GM20431 (cell line): ENCODE measurements at regions not wholly inside any gene's neighbourhood (a gene's known extent, or its start where the extent isn't known, plus 50 kb on each side); places are given as distances from the start of the nearest gene placed in this dataset.

Experiments
- in situ Hi-C: fragments of 300-500 bp; cut with MseI, MboI; formaldehyde crosslinking; loops from one replicate; pipeline ENCODE4 v1.15.0; 2020; ENCODE audit warnings: low sequenced_read_pairs; ENCODE audit not compliant: unreplicated experiment

DNA sequence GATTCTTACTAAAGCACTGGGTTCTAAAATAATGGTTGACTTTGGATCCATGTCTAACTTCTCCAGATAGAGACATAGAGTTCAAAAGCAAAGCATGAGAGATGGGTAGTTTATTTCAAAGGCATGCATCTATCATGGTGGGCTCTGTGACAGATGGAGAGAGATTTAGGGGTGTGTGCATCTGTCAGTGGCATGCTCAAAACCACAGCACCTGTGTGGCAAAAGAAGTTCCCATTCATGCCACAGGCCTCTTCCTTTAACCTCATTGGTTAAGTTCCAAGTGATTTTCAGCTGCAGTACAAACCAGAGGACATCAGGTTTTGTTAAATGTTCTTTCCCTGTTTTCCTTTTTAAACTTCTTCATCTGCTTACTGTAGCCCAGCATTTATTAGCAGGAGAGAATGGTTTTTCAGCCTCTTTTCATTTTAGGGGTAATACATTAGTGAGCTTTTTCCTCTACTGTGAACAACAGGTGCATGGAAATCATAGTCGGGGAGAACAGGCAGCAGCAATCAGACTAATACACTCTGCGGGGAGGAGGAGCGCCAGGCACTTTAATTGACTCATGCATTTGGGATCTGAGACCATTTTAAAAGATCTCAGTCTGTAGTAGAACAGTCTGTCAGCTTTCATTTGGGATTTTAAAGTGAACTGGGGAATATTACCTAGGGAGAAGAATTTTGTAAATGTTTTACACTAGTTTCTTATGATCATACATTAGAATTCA, 52.4 kb upstream of the UPP2 start:
- in situ Hi-C loops = no loop called here

DNA sequence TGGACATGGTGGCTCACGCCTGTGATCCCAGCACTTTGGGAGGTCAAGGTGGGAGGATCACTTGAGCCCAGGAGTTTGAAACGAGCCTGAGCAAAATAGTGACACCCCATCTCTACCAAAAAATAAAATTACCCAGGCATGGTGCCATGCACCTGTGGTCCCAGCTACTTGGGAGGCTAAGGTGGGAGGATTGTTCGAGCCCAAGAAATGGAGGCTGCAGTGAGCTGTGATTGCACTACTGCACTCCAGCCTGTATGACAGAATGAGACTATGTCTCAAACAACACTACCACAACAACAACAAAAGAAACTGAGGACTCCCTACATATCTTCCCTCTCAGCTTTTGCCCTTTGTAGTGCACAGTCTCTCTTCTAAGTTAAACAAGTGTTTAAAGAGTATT, 53.3 kb upstream of the UPP2 start:
- in situ Hi-C loops = no loop called here

DNA sequence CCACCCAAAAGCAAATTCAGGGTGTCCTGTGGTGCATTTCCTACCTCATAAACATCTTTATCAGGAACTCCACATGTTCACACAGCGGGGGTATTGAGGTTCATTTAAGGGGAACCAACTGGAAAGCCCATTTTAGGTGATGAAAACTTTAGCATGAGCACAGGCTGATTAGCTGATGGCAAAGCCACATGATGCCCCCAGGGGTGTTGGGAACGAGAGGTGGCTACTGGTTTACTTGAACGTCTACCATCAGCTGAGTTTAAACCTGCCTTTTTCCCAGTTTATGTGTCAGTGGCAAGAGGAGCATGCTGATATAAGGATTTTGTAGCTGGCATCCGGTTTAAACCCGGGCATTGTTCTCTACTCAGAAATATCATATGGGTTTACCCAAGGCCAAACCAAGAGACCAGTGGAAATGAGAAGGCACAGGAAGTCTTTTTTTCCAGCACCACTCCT, 54.5 kb upstream of the UPP2 start:
- in situ Hi-C loops = no loop called here

DNA sequence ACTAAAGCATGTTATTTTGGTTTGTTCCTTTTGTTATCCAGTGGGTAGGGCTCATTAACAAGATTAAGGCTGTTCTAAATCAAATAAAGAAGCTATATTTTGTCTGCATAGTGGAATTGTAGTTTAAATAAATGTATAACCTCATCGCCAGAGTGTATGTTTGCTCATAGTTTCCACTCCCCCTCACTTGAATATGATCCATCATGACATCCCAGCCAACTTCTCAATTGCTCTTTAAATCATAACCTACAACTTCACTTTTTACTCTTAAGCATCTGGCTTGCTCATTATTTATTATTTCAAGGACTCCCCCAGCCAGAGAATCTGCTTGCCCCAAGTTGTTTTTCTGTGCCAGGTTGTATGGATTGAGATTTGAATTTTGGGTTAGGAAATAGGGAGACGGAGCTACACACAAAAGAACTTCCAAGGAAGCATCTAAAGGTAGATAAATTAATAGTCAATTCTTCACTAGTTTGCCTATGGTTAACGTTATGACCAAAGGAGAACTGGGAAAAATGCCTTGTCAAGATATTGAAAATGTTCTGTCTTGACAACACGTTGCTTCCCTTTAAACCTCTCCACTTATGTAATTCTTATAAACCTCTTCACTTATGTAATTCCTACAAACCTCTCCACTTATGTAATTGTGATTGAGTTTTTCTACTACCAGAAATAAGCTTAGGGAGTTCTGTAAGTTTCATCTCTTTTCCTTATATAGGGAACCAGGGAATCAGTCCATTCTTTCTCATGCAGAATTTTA, 55.4 kb upstream of the UPP2 start:
- in situ Hi-C loops = no loop called here

DNA sequence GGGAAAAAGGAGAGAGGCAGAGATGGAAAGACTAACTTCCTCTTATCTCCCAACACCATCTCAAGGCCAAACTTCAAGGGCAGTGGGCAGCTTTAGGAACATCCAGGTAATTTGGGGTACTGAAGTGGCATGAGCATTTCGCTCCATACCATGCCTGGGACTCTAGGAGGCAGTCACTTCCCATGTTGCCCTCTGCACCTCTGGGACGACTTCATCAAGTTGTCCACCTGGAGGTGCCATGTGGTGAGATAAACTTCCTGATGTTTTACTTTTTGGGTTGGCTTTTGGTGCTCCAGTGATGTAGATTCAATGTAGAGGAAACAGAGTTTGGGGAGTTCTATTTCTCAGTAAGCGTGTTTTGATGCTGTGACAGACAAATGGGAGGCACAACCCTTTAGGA, 56.3 kb upstream of the UPP2 start:
- in situ Hi-C loops = no loop called here

DNA sequence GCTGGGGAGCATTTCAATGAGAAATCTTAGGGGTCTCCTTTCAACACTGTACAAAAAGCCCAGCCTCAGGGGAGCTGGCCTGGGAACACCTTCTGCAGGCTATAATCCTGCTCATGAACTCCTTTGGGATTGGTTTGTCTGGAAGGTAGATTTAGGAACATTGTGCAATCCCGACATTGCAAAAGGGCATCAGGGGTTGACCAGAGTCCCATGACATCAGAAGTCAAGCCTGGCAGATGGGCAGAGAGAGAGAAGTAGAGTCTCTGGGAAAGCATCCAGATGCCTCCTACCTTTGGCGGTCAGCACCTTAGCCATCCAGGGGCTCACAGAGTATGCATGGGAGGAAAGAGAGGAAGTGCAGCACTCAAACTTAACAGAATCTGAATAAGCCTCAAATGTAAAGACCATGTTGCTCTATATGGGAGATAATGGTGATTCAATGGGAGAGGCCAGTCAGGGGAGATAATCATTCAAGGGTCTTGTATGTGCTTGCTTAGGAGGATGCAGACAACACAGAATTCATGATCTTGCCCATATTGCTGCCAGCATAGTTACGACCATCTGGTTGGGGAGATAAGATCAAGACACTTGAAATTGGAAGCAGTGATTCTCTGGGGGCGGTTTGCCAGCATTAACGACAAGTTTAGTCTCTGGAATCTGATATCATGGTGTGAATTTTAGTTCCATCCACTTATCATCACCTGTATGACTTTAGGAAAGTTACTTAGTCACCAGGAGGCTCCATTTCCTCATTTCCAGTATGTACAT, 58.3 kb upstream of the UPP2 start:
- in situ Hi-C loops = no loop called here

DNA sequence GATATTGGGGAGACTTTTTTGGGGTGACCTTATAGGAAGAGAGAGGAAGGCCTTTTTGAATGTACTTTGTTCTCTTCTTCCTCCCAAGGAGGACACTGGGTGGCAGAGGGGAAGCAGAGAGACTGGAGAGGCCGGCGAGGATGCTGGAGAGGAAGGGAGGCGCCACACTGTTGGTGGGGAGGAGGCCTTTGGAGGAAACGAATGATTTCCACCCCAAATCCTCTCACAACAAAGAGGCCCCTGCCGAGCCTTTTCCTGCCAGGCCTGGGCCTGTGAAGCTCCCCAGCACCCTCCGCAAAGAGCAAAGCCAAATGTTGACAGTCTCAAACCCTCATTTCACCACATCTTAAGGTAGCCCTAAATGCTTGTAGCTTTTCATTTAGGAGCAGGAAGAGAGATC, 59.0 kb upstream of the UPP2 start:
- in situ Hi-C loops = no loop called here

DNA sequence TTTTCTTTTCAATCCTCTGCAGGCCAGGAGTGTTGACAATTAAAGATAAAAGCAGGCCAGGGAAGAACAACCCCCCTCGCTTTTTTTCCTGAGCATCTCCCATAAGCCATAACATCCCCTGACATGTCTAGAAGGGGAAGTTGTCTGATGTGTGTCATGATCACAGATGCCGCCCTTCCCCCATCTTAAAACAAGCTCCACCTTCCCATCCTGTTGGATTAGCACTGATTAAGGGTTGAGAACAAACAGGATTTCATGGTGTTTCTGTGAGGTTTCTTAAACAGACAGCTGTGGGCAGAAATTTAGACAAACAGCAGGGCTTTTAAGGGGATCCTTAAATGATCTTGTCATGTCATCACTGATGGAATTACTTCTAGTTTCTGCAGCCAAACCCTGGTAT, 59.4 kb upstream of the UPP2 start:
- in situ Hi-C loops = no loop called here

DNA sequence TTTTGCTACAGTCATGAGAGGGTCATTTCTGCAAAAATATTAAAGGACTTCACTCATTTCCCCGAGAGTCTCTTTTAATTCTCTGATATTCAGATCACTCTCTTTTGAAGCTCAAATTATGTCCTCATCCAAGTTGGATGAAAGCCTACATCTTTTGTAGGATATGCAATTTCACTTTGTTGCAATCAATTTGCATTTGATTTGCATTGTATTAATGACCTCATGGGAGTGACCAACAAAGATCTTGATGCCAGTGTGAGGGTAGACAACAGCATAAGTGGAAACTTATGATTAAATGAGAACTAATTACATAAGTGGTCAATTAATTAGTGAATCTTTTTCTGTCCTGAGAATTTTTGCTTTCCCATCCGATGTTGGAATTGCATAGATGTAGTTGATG, 60.3 kb upstream of the UPP2 start:
- in situ Hi-C loops = no loop called here

DNA sequence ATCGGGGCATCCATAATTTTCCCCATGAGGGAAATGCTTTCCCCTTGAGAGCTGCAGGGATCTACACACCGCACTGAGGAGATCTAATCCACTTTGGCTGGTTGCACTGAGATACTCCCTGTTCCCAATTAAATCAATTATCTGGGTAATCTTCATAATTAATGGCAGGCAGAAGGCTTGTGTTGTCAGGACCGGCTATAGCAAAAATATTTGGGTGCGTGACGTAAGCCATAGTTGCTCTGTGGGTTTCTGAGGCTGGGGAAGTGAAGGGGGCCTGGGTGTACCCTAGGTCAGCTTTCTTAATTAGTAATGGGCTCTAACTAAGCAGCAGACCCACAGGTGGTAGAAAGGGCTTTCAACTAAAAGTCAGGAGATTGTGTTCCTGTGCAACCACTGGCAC, 62.8 kb upstream of the UPP2 start:
- in situ Hi-C loops = loop anchor here (5.0 kb wide), 1 partner anchor 708 kb away; no protein-coding TSS in a partner anchor

DNA sequence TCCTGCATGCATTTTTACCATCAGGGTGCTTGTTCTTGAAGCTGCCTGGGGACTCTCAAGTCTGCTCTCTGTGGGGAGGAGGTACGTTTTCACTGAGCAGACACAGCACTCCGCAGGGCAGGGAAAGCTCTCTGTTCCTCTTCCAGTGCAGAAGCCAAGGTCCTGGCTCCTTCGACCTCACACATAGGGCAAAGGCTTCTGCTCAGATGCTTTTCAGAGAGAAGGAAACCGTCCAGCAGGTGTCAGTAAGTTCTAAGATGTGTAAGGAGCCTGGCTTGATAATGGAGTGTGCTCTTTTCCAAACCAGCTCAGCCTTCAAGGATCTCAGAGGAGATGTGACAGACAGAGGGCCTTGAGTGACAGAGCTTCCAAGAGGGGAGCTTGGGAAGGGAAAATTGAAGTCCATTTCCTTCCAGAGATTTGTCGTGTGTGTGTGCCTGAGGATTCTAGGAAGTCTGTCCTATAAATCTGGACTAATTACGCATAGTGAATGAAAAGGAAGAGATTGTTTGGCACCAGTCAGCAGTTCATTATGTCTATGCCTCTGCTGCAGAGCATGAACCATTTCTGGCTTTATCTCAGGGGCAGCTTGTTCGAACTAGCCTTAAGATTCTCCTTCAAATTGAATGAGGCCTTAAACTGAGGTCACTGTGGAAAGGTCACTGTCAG, 67.3 kb upstream of the UPP2 start:
- in situ Hi-C loops = no loop called here

DNA sequence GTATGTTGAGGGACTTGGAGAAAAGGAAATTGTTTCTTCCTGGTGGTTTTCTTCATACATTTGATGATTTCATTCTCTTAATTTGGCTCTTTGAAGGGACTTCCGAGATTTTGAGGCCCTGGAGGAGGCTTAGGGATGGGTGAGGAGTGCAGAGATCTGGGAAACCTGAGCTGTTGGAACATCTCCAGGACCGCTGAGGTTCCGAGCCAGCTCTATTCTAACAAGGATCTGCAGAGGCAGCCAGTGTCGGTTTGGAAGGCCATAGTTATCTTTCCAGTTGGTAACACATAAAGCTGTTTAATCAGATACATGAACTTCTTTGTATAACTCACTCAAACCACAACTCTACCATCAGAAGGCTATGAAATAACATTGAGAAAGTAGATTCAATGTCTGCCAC, 70.3 kb upstream of the UPP2 start:
- in situ Hi-C loops = no loop called here

DNA sequence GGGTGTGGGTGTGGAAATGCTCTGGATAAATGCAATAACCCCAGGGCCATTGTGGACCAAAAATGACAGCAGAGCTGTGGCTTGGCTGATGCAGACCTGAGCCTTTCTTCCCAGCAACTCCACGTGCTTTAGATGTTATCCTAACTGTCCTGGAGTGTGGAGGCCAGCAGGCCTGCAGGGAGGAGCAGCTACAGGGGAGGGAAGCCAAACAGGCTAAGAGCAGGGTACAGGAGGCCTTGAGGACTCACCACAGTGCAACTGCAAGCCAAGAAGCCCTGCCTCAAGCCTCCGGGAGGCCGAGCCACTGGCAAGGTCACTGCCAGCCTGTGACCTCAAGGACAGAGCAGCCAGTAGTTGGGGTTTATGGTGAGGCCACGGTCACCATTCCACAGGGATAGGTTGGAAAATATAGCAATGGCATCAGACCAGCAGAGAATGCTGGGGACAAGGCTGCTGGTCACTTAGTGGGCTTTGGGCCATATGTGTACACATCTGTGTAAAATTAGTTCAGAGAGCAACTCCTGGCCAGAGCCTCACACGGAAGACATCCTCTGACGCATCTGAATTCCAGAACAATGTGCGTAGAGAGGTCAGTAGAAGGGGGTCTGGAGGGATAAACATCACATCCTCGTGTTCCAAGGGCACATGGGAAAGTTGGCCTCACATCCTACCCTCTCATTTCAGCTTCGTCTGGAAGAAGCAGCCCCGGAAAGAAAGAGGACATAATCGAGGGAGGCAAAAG, 76.2 kb upstream of the UPP2 start:
- in situ Hi-C loops = no loop called here

DNA sequence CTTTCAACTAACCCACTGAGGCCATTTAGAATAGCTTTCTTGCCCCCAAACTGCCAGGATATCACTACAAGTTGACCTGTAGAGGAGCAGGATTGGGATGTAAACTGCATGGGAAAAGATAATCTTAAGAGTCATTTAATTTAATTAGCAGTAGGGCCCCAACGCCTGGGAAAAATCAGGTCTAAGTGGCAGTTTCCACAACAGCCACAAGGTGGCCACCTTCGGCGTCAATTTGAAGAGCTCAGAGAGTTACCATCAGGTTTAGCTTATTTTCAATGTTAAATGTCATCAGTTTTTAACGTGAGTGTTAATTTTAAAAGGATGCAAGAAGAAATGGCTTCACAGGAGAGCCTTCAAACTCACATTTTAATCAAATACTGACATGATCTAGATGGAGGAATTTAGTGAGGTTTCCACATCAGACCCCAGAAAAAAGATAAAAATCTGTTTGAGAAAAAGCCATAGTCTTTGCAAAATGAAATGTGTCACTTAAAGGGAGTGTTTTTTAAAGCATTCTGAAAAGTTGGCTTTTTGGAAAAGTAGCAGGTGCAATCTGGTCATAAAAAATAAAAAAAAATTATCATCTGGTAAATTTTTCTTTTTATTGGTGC, 77.3 kb upstream of the UPP2 start:
- in situ Hi-C loops = loop anchor here (25.0 kb wide), 2 partner anchors 237 to 712 kb away; no protein-coding TSS in a partner anchor

DNA sequence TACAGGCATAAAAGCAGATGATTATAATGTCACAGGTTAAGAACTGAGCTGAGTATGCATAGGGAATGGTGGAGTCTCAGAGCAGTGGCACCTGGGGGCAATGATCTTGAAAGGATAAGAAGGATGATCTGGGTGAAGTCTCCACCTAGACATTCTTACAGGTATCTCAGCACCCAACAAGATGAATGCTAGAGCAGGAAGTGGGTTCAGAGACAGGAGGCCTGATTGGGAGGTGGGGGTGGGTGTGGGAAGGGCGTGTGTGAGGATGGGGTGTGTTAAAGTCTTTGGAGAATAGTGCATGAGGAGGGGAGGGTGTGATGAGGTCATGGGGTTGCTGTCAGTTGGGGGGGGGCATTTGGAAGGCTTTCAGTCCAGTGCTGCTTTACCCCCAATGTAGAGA, 78.8 kb upstream of the UPP2 start:
- in situ Hi-C loops = loop anchor here (25.0 kb wide), 2 partner anchors 236 to 711 kb away; no protein-coding TSS in a partner anchor

DNA sequence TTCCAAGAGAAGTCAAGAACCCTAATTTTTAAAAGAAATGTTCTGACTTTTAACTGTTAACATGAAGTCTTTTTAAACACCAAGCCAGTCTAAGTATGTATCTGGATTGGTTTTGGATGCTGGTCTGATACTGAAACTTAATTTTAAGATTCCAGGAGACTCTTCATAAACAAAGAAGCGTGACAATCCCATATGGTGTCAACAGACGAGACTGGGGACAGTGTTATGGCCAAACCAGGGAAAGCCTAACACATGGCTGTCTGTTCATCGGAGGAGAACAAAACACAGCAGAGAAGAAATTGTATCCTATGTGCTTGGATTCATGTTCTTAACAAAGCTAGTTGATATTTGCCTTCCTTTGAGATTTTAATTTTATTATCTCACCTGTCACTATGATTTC, 80.5 kb upstream of the UPP2 start:
- in situ Hi-C loops = loop anchor here (25.0 kb wide), 2 partner anchors 234 to 709 kb away; no protein-coding TSS in a partner anchor

DNA sequence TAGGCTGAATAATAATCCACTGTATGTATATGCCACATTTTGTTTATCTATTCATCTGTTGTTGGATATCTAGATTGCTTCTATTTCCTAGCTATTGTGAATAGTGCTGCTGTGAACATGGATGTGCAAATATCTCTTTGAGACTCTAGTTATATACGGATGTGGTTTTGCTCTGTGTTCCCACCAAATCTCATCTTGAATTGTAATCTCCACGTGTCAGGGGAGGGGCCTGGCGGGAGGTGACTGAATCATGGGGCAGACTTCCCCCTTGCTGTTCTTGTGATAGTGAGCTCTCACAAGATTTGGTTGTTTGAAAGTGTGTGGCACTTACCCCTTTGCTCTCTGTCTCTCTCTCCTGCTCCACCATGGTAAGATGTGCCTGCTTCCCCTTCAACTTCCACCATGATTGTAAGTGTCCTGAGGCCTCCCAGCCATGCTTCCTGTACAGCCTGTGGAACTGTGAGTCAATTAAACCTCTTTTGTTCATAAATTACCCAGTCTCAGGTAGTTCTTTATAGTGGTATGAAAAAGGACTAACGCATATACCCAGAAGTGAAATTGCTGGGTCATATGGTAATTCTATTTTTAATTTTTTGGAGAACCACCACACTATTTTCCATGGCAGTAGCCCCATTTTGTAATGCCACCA, 86.1 kb upstream of the UPP2 start:
- in situ Hi-C loops = loop anchor here (25.0 kb wide), 2 partner anchors 228 to 703 kb away; no protein-coding TSS in a partner anchor

DNA sequence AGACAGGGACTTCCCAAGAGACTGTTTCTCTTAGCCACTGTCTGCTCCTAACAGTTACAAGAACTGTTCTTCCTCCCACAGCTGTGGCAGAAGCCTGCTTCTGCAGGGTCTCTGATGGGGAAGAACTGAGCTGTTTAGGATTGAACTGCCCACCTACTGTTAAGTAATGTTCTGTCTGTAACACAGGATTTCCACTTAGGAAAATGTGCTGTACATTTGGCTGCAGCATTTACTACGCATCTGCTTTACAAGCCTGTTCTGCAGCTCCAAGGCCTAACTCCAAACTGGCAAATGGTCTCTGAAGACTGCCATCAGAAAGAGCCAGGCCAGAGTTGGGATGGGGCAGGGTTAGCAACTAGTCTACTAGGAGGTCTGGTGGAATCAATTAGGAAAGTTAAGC, 87.8 kb upstream of the UPP2 start:
- in situ Hi-C loops = loop anchor here (25.0 kb wide), 2 partner anchors 227 to 702 kb away; no protein-coding TSS in a partner anchor
